Stimulated activated CD8-positive, alpha-beta memory T cell treated with anti-CD3 and anti-CD28 coated beads, Interleukin-2, amount 100 ng/mL, for 1 hour (primary cell): ENCODE measurements at regions not wholly inside any gene's neighbourhood (a gene's known extent, or its start where the extent isn't known, plus 50 kb on each side); places are given as distances from the start of the nearest gene placed in this dataset.

Experiments used
- DNase-seq, 2 donors: peaks; one replicate each; pipeline ENCODE4 v3.0.0-alpha.2; 2020; ENCODE audit warnings: low read depth in 2 of 2

- no peak for DNase-seq
Observed at GRCh38 chr5:124060413-124061067, 548.6 kb downstream of the CSNK1G3 start.

- no peak for DNase-seq
Observed at GRCh38 chr5:124060011-124060410, 548.0 kb downstream of the CSNK1G3 start.

- no peak for DNase-seq
Observed at GRCh38 chr5:124059200-124059599, 547.2 kb downstream of the CSNK1G3 start.

- DNase-seq = no peak
Observed at GRCh38 chr5:124057724-124058231, 545.8 kb downstream of the CSNK1G3 start.

- no peak for DNase-seq
Observed at GRCh38 chr5:124056991-124057723, 545.2 kb downstream of the CSNK1G3 start.

GRCh38 chr5:124056326-124056990 lies 544.5 kb downstream of the CSNK1G3 start:
- DNase-seq = no peak

- no peak for DNase-seq
Observed at GRCh38 chr5:124055751-124056150, 543.8 kb downstream of the CSNK1G3 start.

- DNase-seq = no peak
Observed at GRCh38 chr5:124054564-124054963, 542.6 kb downstream of the CSNK1G3 start.

- DNase-seq = no peak
Observed at GRCh38 chr5:124053340-124053739, 541.4 kb downstream of the CSNK1G3 start.

GRCh38 chr5:124052201-124052600 lies 540.2 kb downstream of the CSNK1G3 start:
- no peak for DNase-seq

- no peak for DNase-seq
Observed at GRCh38 chr5:124050120-124050770, 538.3 kb downstream of the CSNK1G3 start.

GRCh38 chr5:124045412-124045811 lies 533.4 kb downstream of the CSNK1G3 start:
- no peak for DNase-seq

- DNase-seq = no peak
Observed at GRCh38 chr5:124044613-124045012, 532.6 kb downstream of the CSNK1G3 start.

GRCh38 chr5:124043456-124043855 lies 531.5 kb downstream of the CSNK1G3 start:
- no peak for DNase-seq

GRCh38 chr5:124040799-124041198 lies 528.8 kb downstream of the CSNK1G3 start:
- DNase-seq = no peak

GRCh38 chr5:124039410-124039809 lies 527.4 kb downstream of the CSNK1G3 start:
- DNase-seq = no peak

GRCh38 chr5:124036786-124037185 lies 524.8 kb downstream of the CSNK1G3 start:
- DNase-seq = no peak

GRCh38 chr5:124034963-124035362 lies 523.0 kb downstream of the CSNK1G3 start:
- DNase-seq = no peak

- DNase-seq = no peak
Observed at GRCh38 chr5:124034083-124034700, 522.2 kb downstream of the CSNK1G3 start.

GRCh38 chr5:124030043-124030491 lies 518.1 kb downstream of the CSNK1G3 start:
- DNase-seq = no peak

GRCh38 chr5:124027441-124027840 lies 515.5 kb downstream of the CSNK1G3 start:
- DNase-seq = no peak
